Hepatocyte (in vitro differentiated cells): ENCODE measurements at regions not wholly inside any gene's neighbourhood (a gene's known extent, or its start where the extent isn't known, plus 50 kb on each side); places are given as distances from the start of the nearest gene placed in this dataset.

Experiments
- DNase-seq: peaks from one replicate; pipeline ENCODE4 v3.0.0-alpha.2; 2016; ENCODE audit warnings: low spot score
- H2AFZ ChIP-seq: fragments of 200-600 bp; sonication (generic); 2 replicates; pipeline ENCODE4 v1.6.0; 2016; ENCODE audit warnings: antibody characterized with exemption, mild to moderate bottlenecking
- H3K27ac ChIP-seq: fragments of 200-600 bp; sonication (generic); 2 replicates; pipeline ENCODE4 v1.5.1; 2016; ENCODE audit warnings: mild to moderate bottlenecking
- H3K27me3 ChIP-seq: fragments of 200-600 bp; sonication (generic); 2 replicates; pipeline ENCODE4 v1.6.1; 2016
- H3K36me3 ChIP-seq: fragments of 200-600 bp; sonication (generic); replicated peaks from 2 replicates; pipeline ENCODE4 v1.5.1; 2016; ENCODE audit warnings: low read depth; ENCODE audit not compliant: insufficient read depth
- H3K4me1 ChIP-seq: fragments of 200-600 bp; sonication (generic); 2 replicates; pipeline ENCODE4 v1.5.1; 2016; ENCODE audit warnings: mild to moderate bottlenecking, moderate library complexity; ENCODE audit not compliant: insufficient read depth
- H3K4me2 ChIP-seq: fragments of 200-600 bp; sonication (generic); 2 replicates; pipeline ENCODE4 v1.6.0; 2016
- H3K4me3 ChIP-seq: fragments of 200-600 bp; sonication (generic); 2 replicates; pipeline ENCODE4 v1.5.1; 2016; ENCODE audit warnings: mild to moderate bottlenecking
- H3K79me2 ChIP-seq: fragments of 200-600 bp; sonication (generic); 2 replicates; pipeline ENCODE4 v1.6.0; 2017; ENCODE audit warnings: mild to moderate bottlenecking
- H3K9me2 ChIP-seq: fragments of 200-600 bp; sonication (generic); replicated peaks from 2 replicates; pipeline ENCODE4 v1.6.0; 2017; ENCODE audit warnings: mild to moderate bottlenecking; ENCODE audit not compliant: insufficient read depth
- H3K9me3 ChIP-seq: fragments of 200-600 bp; sonication (generic); 2 replicates; pipeline ENCODE4 v1.5.1; 2016; ENCODE audit warnings: low read depth, mild to moderate bottlenecking
- H4K20me1 ChIP-seq: fragments of 200-600 bp; sonication (generic); 2 replicates; pipeline ENCODE4 v1.6.0; 2016; ENCODE audit warnings: mild to moderate bottlenecking; ENCODE audit not compliant: insufficient read depth, poor library complexity, severe bottlenecking
- CTCF ChIP-seq: fragments of 200-600 bp; sonication (generic); IDR thresholded peaks from 2 replicates; pipeline ENCODE4 v1.5.1; 2016; ENCODE audit warnings: antibody characterized with exemption, mild to moderate bottlenecking; ENCODE audit not compliant: poor library complexity
- EZH2 ChIP-seq: fragments of 200-600 bp; sonication (generic); IDR thresholded peaks from 2 replicates; pipeline ENCODE4 v1.6.1; 2016; ENCODE audit warnings: antibody characterized with exemption, mild to moderate bottlenecking, borderline replicate concordance
- EZH2phosphoT487 ChIP-seq: fragments of 200-600 bp; sonication (generic); IDR thresholded peaks from one replicate; pipeline ENCODE4 v1.6.1; 2018; ENCODE audit warnings: antibody characterized with exemption, mild to moderate bottlenecking, low read depth, moderate library complexity; ENCODE audit not compliant: unreplicated experiment, severe bottlenecking
- WGBS: methylation state at CpG from one replicate; pipeline ENCODE4 v1.1.6; 2016; ENCODE audit warnings: low lambda C conversion rate; ENCODE audit errors: missing lambda C conversion rate; 5-methylcytosine and 5-hydroxymethylcytosine counted together

GRCh38 chr1:221621683-221622082, 120.2 kb downstream of the DUSP10 start:
- no peaks in the 10 kb centered on the region for H3K9me3 ChIP-seq
- 96% methylated on average over 2 of the region's 2 CpGs for WGBS
- H3K27me3 ChIP-seq = no peaks in the 10 kb centered on the region
- H3K9me2 ChIP-seq = no peaks in the 10 kb centered on the region
- H3K4me3 ChIP-seq = no peak overlapping the region
- TF ChIP-seq EZH2phosphoT487 = no peak
- no peaks in the 10 kb centered on the region for H3K79me2 ChIP-seq
- no peaks in the 10 kb centered on the region for H4K20me1 ChIP-seq
- no peak for DNase-seq
- no peak overlapping the region for H2AFZ ChIP-seq
- no peaks in the 10 kb centered on the region for H3K36me3 ChIP-seq
- H3K27ac ChIP-seq = no peak overlapping the region
- H3K4me1 ChIP-seq = no peaks in the 10 kb centered on the region
- H3K4me2 ChIP-seq = no peak overlapping the region

GRCh38 chr1:221622389-221622788, 119.5 kb downstream of the DUSP10 start:
- H3K4me3 ChIP-seq = no peak overlapping the region
- H3K9me3 ChIP-seq = no peaks in the 10 kb centered on the region
- no peaks in the 10 kb centered on the region for H3K4me1 ChIP-seq
- no peaks in the 10 kb centered on the region for H3K27me3 ChIP-seq
- no peak overlapping the region for H3K4me2 ChIP-seq
- no peak overlapping the region for H3K27ac ChIP-seq
- H2AFZ ChIP-seq = no peak overlapping the region
- 95% methylated on average over 2 of the region's 2 CpGs for WGBS
- no peak for DNase-seq
- TF ChIP-seq CTCF (no peak), EZH2 (no peak), EZH2phosphoT487 (no peak)
- H3K79me2 ChIP-seq = no peaks in the 10 kb centered on the region
- no peaks in the 10 kb centered on the region for H4K20me1 ChIP-seq
- H3K9me2 ChIP-seq = no peaks in the 10 kb centered on the region
- no peaks in the 10 kb centered on the region for H3K36me3 ChIP-seq

- H3K9me2 ChIP-seq = no peaks in the 10 kb centered on the region
- H2AFZ ChIP-seq = no peak overlapping the region
- no peak overlapping the region for H3K4me3 ChIP-seq
- TF ChIP-seq EZH2 (no peak), CTCF (no peak), EZH2phosphoT487 (no peak)
- no peak for DNase-seq
- no peaks in the 10 kb centered on the region for H3K27me3 ChIP-seq
- H3K9me3 ChIP-seq = no peaks in the 10 kb centered on the region
- H3K4me2 ChIP-seq = no peak overlapping the region
- H3K36me3 ChIP-seq = no peaks in the 10 kb centered on the region
- no peaks in the 10 kb centered on the region for H4K20me1 ChIP-seq
- H3K27ac ChIP-seq = no peak overlapping the region
- no peaks in the 10 kb centered on the region for H3K4me1 ChIP-seq
- H3K79me2 ChIP-seq = no peaks in the 10 kb centered on the region
Observed at GRCh38 chr1:221625026-221625425, 116.9 kb downstream of the DUSP10 start.

- Histone ChIP-seq H2AFZ (no peak overlapping the region), H3K79me2 (no peaks in the 10 kb centered on the region), H3K4me2 (no peak overlapping the region), H3K9me2 (no peaks in the 10 kb centered on the region), H3K9me3 (no peaks in the 10 kb centered on the region), H3K27ac (no peak overlapping the region), H3K36me3 (no peaks in the 10 kb centered on the region), H4K20me1 (no peaks in the 10 kb centered on the region), H3K4me1 (no peaks in the 10 kb centered on the region), H3K27me3 (no peaks in the 10 kb centered on the region), H3K4me3 (no peak overlapping the region)
- TF ChIP-seq EZH2phosphoT487 (no peak), EZH2 (no peak), CTCF (no peak)
- 86% methylated on average over 1 of the region's 1 CpG for WGBS
- no peak for DNase-seq
Observed at GRCh38 chr1:221626041-221626440, 115.8 kb downstream of the DUSP10 start.
